ENCODE measurements at regions not wholly inside any gene's neighbourhood (a gene's known extent, or its start where the extent isn't known, plus 50 kb on each side); places are given as distances from the start of the nearest gene placed in this dataset.
"Not testable (repeated sequence)": the region's sequence is repeated elsewhere in the genome, so short reads cannot be mapped to it uniquely, and the experiment has no call there.

DNA sequence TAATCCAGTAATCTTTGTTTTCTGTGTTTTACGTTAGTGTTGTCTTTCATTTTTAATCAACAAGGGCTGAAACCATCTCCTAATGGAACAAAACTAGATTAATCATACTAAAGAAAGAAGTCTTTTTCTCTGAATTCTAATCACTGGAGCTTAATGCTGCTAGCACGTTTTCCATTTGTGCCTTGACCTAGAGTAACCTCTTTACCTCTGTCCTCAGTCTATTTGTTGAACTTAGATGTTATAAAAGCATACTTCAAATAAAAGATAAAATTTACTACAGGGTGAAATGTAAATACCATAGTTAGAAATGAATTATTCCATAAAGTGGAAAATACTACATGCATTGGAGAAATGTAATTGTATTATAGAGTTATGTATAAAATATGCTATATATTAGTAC lies 207.1 kb downstream of the NKX6-1 start:
- Histone ChIP-seq H3K9me3 (replicated peaks) (no peaks in the 10 kb centered on the region), H3K4me3 (no peak overlapping the region), H3K27ac (no peak overlapping the region), H3K36me3 (no peaks in the 10 kb centered on the region), H3K27me3 (replicated peaks) (peaks cover 3% of the 10 kb centered on the region; the same call in 1 of the 2 replicates), H3K4me1 (replicated peaks) (no peaks in the 10 kb centered on the region)
- no peak for DNase-seq (ENCODE audit: low read depth in 1 of 2, low spot score in 2 of 2)

DNA sequence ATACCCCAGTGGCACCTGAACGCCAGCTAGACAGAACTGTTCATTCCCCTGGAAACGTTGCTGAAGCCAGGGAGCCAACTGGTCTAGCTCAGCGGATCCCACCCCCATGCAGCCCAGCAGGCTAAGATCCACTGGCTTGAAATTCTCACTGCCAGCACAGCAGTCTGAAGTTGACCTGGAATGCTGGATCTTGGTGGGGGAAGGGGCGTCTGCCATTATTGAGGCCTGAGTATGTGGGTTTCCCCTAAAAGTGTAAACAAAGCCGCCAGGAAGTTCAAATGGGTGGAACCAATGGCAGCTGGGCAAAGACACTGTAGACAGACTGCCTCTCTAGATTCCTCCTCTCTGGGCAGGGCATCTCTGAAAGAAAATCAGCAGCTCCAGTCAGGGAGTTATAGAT lies 213.0 kb downstream of the NKX6-1 start:
- no peak overlapping the region for H3K4me3 ChIP-seq
- no peak overlapping the region for H3K27ac ChIP-seq
- no peak for DNase-seq (ENCODE audit: low read depth in 1 of 2, low spot score in 2 of 2)
- no peaks in the 10 kb centered on the region for H3K4me1 ChIP-seq (replicated peaks)
- H3K27me3 ChIP-seq (replicated peaks), result no peaks in the 10 kb centered on the region
- no peaks in the 10 kb centered on the region for H3K36me3 ChIP-seq
- H3K9me3 ChIP-seq (replicated peaks), result no peaks in the 10 kb centered on the region

DNA sequence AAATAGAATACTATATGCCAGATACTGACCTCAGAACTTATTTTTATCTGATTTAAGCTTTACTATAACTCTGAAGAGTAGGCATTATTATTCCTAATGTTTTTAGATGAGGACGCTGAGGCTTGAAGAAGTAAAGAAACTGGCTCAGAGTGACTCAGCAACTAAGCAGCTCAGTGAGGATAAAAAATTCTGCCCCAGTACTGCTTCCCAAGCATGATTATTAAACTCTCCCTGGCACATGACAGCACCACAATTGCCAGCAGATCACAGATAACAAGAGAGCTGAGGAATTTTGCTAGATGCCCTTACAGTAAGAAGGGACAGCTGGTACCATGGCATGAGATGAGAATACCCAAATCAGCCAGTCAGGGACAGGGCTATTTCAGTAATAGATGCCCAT lies 219.4 kb downstream of the NKX6-1 start:
- no peaks in the 10 kb centered on the region for H3K36me3 ChIP-seq
- no peak overlapping the region for H3K4me3 ChIP-seq
- H3K4me1 ChIP-seq (replicated peaks), result no peaks in the 10 kb centered on the region
- no peaks in the 10 kb centered on the region for H3K9me3 ChIP-seq (replicated peaks)
- no peaks in the 10 kb centered on the region for H3K27me3 ChIP-seq (replicated peaks)
- H3K27ac ChIP-seq, result no peak overlapping the region
- DNase-seq (ENCODE audit: low read depth in 1 of 2, low spot score in 2 of 2), result no peak

DNA sequence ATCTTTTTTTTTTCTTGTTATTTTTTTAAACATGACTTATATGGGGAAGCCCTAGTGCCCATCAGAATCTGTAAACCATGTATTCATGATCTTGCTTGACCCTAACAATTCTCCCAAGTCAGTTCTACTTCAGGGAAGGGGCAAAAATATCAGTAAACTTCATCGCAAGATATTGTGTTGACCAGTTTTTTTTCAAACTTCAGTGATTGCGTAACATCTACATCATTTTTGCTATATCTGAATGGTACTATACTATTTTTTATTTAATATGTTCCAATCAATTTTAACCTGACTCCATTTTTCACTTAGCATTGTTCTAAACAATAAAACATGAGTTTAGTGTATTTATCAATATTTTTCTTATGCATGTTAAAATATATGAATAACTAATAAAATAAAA lies 221.2 kb downstream of the NKX6-1 start:
- Histone ChIP-seq H3K27ac (no peak overlapping the region), H3K4me1 (replicated peaks) (no peaks in the 10 kb centered on the region), H3K27me3 (replicated peaks) (no peaks in the 10 kb centered on the region), H3K36me3 (no peaks in the 10 kb centered on the region), H3K4me3 (no peak overlapping the region), H3K9me3 (replicated peaks) (no peaks in the 10 kb centered on the region)
- no peak for DNase-seq (ENCODE audit: low read depth in 1 of 2, low spot score in 2 of 2)

DNA sequence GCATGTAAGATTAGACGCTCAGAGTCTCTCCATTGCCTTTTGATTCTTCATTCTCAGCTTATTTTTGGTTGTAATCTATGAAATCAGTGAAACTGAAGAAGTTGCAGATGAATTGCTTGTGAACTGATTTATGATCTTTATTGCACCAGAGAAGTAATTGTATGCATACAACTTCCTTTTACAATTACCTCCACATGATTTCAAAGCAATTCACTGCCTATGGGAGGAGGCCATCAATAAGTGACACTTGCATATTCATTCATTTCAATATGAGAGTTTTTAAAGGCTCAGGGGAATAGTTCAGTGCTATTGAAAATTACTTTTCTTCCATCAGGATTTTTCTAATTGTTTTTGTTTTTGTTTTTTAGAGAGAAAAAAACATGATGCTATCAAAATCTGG lies 222.3 kb downstream of the NKX6-1 start:
- no peak for DNase-seq (ENCODE audit: low read depth in 1 of 2, low spot score in 2 of 2)
- no peaks in the 10 kb centered on the region for H3K27me3 ChIP-seq (replicated peaks)
- no peak overlapping the region for H3K4me3 ChIP-seq
- H3K27ac ChIP-seq, result no peak overlapping the region
- no peaks in the 10 kb centered on the region for H3K9me3 ChIP-seq (replicated peaks)
- H3K4me1 ChIP-seq (replicated peaks), result no peaks in the 10 kb centered on the region
- H3K36me3 ChIP-seq, result no peaks in the 10 kb centered on the region

DNA sequence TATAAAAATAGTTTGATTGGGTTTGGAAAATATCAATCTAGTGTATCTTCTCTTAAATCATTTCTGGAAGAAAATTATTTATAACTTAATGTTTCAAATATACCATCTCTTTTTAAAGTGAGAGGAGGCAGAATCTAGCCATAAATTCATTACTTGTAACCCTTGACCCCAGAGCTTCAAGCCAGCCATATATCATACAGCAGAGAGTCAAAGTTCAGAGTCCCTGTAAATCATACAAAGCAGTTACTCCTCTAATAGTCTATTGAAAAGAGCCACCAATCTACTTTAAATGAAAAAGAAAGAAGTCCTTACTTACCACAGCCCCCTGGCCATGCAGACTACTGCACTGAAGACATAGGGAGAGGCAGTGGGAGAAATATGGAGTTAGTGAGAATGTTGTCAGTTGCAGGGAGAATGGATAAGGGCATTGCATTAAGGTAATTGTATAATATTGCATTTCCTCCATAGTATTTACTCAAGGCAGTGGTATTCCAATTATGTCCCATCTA lies 229.5 kb downstream of the NKX6-1 start:
- H3K27ac ChIP-seq, result no peak overlapping the region
- DNase-seq (ENCODE audit: low read depth in 1 of 2, low spot score in 2 of 2), result no peak
- no peaks in the 10 kb centered on the region for H3K36me3 ChIP-seq
- H3K4me1 ChIP-seq (replicated peaks), result no peaks in the 10 kb centered on the region
- no peaks in the 10 kb centered on the region for H3K27me3 ChIP-seq (replicated peaks)
- H3K9me3 ChIP-seq (replicated peaks), result no peaks in the 10 kb centered on the region
- H3K4me3 ChIP-seq, result no peak overlapping the region

DNA sequence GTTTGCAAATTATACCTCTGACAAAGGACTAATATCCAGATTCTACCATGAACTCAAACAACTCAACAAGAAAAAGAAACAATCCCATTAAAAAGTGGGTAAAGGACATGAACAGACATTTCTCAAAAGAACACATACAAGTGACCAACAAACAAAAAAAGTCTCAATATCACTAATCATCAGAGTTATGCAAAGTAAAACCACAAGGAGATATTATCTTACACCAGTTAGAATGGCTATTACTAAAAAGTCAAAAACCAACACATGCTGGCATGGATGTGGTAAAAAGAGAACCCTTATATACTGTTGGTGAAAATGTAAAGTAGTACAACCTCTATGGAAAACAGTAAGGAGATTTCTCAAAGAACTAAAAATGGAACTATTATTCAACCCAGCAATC lies 234.4 kb downstream of the NKX6-1 start:
- no peaks in the 10 kb centered on the region; the same call in 1 of the 2 replicates for H3K9me3 ChIP-seq (replicated peaks)
- H3K4me1 ChIP-seq (replicated peaks), result no peaks in the 10 kb centered on the region
- no peak overlapping the region for H3K4me3 ChIP-seq
- H3K27ac ChIP-seq, result no peak overlapping the region
- H3K36me3 ChIP-seq, result no peaks in the 10 kb centered on the region
- no peaks in the 10 kb centered on the region for H3K27me3 ChIP-seq (replicated peaks)
- DNase-seq (ENCODE audit: low read depth in 1 of 2, low spot score in 2 of 2), result no peak

DNA sequence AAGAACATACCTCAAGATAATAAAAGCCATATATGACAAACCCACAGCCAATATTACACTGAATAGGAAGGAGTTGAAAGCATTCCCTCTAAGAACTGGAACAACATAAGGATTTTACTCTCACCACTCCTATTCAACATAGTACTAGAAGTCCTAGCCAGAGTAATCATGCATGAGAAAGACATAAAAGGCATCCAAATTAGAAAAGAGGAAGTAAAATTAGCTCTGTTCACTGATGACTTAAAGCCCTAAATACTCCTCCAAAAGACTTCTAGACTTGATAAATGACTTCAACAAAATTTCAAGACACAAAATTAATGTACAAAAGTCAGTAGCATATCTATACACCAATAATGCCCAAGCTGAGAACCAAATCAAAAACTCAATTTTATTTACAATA lies 235.7 kb downstream of the NKX6-1 start:
- no peaks in the 10 kb centered on the region for H3K27me3 ChIP-seq (replicated peaks)
- no peak for DNase-seq (ENCODE audit: low read depth in 1 of 2, low spot score in 2 of 2)
- no peak overlapping the region for H3K4me3 ChIP-seq
- no peak overlapping the region for H3K27ac ChIP-seq
- no peaks in the 10 kb centered on the region for H3K4me1 ChIP-seq (replicated peaks)
- H3K36me3 ChIP-seq, result no peaks in the 10 kb centered on the region
- H3K9me3 ChIP-seq (replicated peaks), result no peaks in the 10 kb centered on the region; the same call in 1 of the 2 replicates

DNA sequence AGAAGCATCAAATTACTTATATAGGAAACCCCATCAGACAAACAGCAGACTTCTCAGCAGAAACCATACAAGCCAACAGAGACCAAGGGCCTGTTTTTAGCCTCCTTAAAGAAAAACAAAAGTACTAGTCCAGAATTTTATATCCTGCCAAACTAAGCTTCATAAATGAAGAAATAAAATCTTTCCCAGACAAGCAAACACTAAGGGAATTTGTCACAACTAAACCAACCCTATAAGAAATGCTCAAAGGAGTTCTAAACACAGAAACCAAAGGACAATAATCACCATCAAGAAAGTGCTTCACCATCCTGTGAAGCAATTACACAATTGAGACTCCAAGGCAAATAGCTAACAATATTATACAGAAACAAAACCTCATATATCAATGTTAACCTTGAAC lies 238.6 kb downstream of the NKX6-1 start:
- no peaks in the 10 kb centered on the region for H3K4me1 ChIP-seq (replicated peaks)
- H3K27me3 ChIP-seq (replicated peaks), result no peaks in the 10 kb centered on the region
- no peak overlapping the region for H3K27ac ChIP-seq
- DNase-seq (ENCODE audit: low read depth in 1 of 2, low spot score in 2 of 2), result no peak
- no peaks in the 10 kb centered on the region; the same call in 1 of the 2 replicates for H3K9me3 ChIP-seq (replicated peaks)
- H3K36me3 ChIP-seq, result no peaks in the 10 kb centered on the region
- H3K4me3 ChIP-seq, result no peak overlapping the region

DNA sequence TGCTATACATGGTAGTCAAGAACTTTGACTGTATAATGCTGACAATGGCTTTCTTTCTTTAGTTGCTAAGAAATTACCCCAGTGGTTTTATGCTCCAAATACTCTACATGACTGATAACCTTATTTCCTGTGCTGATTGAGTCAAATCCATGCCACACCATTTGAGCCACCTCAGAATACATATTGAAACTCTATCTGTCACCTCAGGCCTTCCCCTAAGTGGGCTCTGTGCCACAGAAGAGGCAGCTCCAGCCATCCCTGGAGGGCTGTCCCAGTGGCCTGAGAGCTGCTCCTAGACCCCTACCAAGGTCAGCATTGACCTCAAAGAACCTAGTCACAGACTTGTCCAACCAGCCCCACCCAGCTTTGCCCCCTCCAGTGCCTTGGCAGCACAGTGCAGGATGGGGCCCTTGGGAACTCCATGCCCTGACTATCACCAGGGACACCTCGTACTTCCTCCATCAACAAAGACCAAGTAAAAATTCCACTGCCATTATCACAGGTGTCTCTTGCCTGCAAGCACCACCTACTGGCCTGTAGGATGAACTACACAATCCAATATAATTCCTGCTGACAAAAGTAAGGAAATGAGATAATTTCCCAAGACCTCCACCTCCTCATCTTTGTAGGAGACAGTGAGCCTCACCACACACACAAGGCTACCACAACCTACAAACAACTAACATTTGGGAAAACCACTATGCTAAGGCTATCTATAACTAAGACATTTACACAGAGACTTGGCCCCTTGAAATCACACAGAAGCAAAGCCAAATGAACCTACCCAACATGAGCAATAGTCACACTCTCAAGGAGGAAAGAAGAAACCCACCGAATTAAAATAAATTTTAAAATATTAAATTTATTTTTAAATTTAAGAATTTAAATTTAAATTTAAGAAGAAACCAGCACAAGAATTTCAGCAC lies 239.9 kb downstream of the NKX6-1 start:
- Histone ChIP-seq H3K4me1 (replicated peaks) (no peaks in the 10 kb centered on the region), H3K4me3 (no peak overlapping the region), H3K9me3 (replicated peaks) (no peaks in the 10 kb centered on the region; the same call in 1 of the 2 replicates), H3K27me3 (replicated peaks) (no peaks in the 10 kb centered on the region), H3K27ac (no peak overlapping the region), H3K36me3 (no peaks in the 10 kb centered on the region)
- DNase-seq (ENCODE audit: low read depth in 1 of 2, low spot score in 2 of 2), result no peak

DNA sequence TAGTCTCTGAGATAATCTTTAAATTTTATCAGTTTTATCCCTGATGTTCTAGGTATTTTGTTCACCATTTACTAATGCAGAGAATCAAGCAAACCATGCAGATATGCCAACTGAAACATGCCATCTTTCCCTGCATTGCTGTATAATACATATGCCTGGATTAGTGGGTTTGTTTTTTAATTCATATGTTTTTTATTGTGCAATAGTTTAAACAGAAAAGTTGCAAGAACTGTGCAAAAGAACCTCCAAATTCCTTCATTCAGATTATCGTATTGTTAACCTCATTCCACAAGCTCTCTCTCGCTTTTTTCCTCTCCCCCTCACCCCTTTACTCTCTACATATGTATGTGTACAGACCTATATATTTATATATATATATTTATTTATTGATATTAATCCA lies 244.6 kb downstream of the NKX6-1 start:
- no peak for DNase-seq (ENCODE audit: low read depth in 1 of 2, low spot score in 2 of 2)
- Histone ChIP-seq H3K36me3 (no peaks in the 10 kb centered on the region), H3K9me3 (replicated peaks) (no peaks in the 10 kb centered on the region), H3K27ac (no peak overlapping the region), H3K27me3 (replicated peaks) (no peaks in the 10 kb centered on the region), H3K4me1 (replicated peaks) (no peaks in the 10 kb centered on the region), H3K4me3 (no peak overlapping the region)

DNA sequence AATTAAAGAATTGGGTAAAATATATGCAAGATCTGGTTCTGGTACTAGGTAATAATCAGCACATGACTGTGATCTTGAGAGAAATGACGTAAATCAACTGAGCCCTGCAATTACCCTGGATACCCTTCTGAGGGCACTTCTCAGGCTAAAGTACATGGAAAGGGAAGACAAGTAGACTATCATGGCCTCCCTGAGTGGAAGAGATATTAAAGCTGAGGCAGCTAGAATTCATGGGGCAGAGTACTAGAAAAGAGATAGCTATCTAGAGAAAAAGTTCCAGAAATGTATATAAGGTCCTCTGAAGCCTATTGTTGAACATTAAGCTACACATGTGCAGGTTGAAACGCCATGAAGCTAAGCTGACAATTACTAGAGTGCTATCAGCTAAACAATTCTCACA lies 249.6 kb downstream of the NKX6-1 start:
- H3K4me3 ChIP-seq, result no peak overlapping the region
- H3K36me3 ChIP-seq, result no peaks in the 10 kb centered on the region
- no peaks in the 10 kb centered on the region for H3K9me3 ChIP-seq (replicated peaks)
- no peaks in the 10 kb centered on the region for H3K27me3 ChIP-seq (replicated peaks)
- DNase-seq (ENCODE audit: low read depth in 1 of 2, low spot score in 2 of 2), result no peak
- no peak overlapping the region for H3K27ac ChIP-seq
- H3K4me1 ChIP-seq (replicated peaks), result no peaks in the 10 kb centered on the region

DNA sequence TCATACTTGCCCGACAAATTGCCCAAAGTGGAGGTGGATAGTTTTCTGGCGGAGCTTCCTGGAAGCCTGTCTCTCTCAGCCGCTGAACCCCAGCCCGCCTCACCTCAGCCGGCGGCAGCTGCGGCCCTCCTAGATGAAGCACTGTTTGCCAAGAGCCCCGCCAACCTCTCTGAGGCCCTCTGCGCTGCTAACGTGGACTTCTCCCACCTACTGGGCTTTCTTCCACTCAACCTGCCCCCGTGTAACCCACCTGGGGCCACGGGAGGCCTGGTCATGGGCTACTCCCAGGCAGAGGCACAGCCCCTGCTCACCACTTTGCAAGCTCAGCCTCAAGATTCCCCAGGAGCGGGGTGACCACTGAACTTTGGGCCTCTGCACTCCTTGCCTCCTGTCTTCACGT lies 254.1 kb downstream of the NKX6-1 start:
- not testable (repeated sequence) for DNase-seq (ENCODE audit: low read depth in 1 of 2, low spot score in 2 of 2); H3K9me3 ChIP-seq (replicated peaks); H3K27me3 ChIP-seq (replicated peaks); H3K27ac ChIP-seq; H3K4me3 ChIP-seq; H3K4me1 ChIP-seq (replicated peaks); H3K36me3 ChIP-seq

DNA sequence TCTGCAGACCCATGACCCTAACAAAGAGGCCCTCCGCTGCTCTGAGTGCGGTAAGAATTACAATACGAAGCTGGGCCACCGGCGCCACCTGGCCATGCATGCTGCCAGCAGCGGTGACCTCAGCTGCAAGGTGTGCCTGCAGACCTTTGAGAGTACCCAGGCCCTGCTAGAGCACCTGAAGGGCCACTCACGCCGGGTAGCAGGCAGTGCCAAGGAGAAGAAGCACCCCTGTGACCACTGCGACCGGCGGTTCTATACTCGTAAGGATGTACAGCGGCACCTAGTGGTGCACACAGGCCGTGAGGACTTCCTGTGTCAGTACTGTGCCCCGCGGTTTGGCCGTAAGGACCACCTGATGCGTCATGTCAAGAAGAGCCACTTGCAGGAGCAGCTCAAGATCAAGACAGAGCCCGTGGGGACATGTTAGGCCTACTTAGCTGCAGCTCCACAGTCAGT lies 254.7 kb downstream of the NKX6-1 start:
- H3K27me3 ChIP-seq (replicated peaks); H3K27ac ChIP-seq; H3K36me3 ChIP-seq; H3K4me1 ChIP-seq (replicated peaks); H3K4me3 ChIP-seq; DNase-seq (ENCODE audit: low read depth in 1 of 2, low spot score in 2 of 2); H3K9me3 ChIP-seq (replicated peaks): not testable (repeated sequence)

All from SJSA1 (cell line).